ENCODE measurements at regions not wholly inside any gene's neighbourhood (a gene's known extent, or its start where the extent isn't known, plus 50 kb on each side); places are given as distances from the start of the nearest gene placed in this dataset.

DNA sequence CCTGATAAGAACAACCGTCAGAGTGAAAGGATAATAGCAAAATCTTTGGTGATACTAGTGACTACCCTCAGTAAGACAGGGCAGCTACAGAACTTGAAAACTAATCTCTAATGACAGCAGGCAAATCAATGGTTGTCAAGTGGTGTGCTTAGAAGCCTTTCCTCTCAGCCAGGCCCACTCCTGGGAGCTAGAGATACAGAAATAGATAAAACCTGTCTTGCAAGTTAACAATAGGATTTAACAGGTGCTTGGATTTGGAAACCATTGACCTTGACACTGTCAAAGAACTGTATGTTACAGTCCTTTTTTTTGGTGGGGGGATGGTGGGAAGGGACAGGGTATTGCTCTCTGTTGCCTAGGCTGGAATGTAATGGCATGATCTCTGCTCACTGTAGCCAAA, 118.6 kb downstream of the BASP1 start:
- TF ChIP-seq POLR2AphosphoS5 (IDR thresholded peaks at IDR 0.05): no peak
- TF ChIP-seq, protein P1, sequence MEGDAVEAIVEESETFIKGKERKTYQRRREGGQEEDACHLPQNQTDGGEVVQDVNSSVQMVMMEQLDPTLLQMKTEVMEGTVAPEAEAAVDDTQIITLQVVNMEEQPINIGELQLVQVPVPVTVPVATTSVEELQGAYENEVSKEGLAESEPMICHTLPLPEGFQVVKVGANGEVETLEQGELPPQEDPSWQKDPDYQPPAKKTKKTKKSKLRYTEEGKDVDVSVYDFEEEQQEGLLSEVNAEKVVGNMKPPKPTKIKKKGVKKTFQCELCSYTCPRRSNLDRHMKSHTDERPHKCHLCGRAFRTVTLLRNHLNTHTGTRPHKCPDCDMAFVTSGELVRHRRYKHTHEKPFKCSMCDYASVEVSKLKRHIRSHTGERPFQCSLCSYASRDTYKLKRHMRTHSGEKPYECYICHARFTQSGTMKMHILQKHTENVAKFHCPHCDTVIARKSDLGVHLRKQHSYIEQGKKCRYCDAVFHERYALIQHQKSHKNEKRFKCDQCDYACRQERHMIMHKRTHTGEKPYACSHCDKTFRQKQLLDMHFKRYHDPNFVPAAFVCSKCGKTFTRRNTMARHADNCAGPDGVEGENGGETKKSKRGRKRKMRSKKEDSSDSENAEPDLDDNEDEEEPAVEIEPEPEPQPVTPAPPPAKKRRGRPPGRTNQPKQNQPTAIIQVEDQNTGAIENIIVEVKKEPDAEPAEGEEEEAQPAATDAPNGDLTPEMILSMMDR (IDR thresholded peaks at IDR 0.05): no peak

Data from breast epithelium (tissue), 3 donors.